BJ (cell line): ENCODE measurements at regions not wholly inside any gene's neighbourhood (a gene's known extent, or its start where the extent isn't known, plus 50 kb on each side); places are given as distances from the start of the nearest gene placed in this dataset.

Source experiments
- CTCF ChIA-PET: fragments of 350-600 bp; formaldehyde crosslinking; extraction: SDS; loops from one replicate; lab custom pipeline; 2021; ENCODE audit warnings: antibody characterized with exemption, inconsistent platforms; lab: Yijun Ruan, JAX
- POLR2A ChIA-PET: fragments of 300-600 bp; sonication (Branson Sonifier 250); formaldehyde crosslinking; extraction: SDS; loops from one replicate; lab custom pipeline; 2021; ENCODE audit warnings: antibody characterized with exemption; lab: Charles Lee
- DNase-seq: peaks from one replicate; pipeline ENCODE4 v3.0.0-alpha.2; 2011; ENCODE audit warnings: low read depth
- H3K27me3 ChIP-seq: 2 replicates; pipeline ENCODE4 v1.6.0; 2011; ENCODE audit warnings: low read length; ENCODE audit not compliant: control insufficient read depth, insufficient read depth
- H3K36me3 ChIP-seq: 2 replicates; pipeline ENCODE4 v1.5.1; 2011; ENCODE audit warnings: low read length; ENCODE audit not compliant: control insufficient read depth, insufficient read depth
- H3K4me3 ChIP-seq: 2 replicates; pipeline ENCODE4 v1.5.1; 2011; ENCODE audit warnings: low read depth, mild to moderate bottlenecking, control low read depth, low read length
- CTCF ChIP-seq: IDR thresholded peaks from 2 replicates; pipeline ENCODE4 v1.5.1; 2011; ENCODE audit warnings: low read depth, mild to moderate bottlenecking, control low read depth, inconsistent platforms, low read length, moderate library complexity; ENCODE audit not compliant: insufficient read depth

DNA sequence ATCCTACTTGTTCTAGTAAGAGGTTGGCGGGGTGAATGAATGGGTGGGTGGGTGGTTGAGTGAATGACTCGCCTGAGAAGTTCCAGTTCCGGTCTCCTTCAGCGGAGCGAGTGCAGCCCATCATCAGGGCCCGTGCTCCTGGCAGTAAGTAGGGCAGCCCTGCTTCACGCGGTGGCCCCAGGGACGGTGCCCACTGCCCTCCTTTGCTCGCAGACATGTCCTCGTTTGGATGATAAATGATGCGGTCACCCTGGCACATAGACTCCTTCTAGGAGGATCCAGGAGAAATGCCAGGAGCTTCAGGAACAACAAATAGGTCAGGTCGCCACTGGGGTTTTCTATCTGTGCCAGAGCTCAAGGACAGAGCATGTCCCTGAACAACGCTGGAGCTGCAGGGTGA, 370.8 kb downstream of the CTTN start:
- ChIA-PET CTCF (interaction anchor here (1.9 kb wide), 1 partner anchor 13 kb away, joined by 6 read pairs; no protein-coding TSS in a partner anchor), POLR2A (no interaction called here)
- Histone ChIP-seq H3K27me3 (no peaks in the 10 kb centered on the region), H3K4me3 (no peak overlapping the region), H3K36me3 (no peaks in the 10 kb centered on the region)
- no peak for DNase-seq
- TF ChIP-seq CTCF, result no peak

- no peak for DNase-seq
- Histone ChIP-seq H3K27me3 (no peaks in the 10 kb centered on the region), H3K4me3 (no peak overlapping the region), H3K36me3 (no peaks in the 10 kb centered on the region)
- CTCF ChIA-PET, result interaction anchor here (1.0 to 1.9 kb wide), 2 partner anchors 12 to 13 kb away, joined by 3 to 6 read pairs; no protein-coding TSS in a partner anchor
- POLR2A ChIA-PET, result no interaction called here
- TF ChIP-seq CTCF, result no peak
Measured at GRCh38 chr11:70769521-70769920, 371.2 kb downstream of the CTTN start.

- TF ChIP-seq CTCF, result no peak
- Histone ChIP-seq H3K27me3 (no peaks in the 10 kb centered on the region), H3K4me3 (no peak overlapping the region), H3K36me3 (no peaks in the 10 kb centered on the region)
- DNase-seq, result no peak
- ChIA-PET CTCF (interaction anchor here (0.9 kb wide), 1 partner anchor 16 kb away, joined by 3 read pairs; no protein-coding TSS in a partner anchor), POLR2A (no interaction called here)
Measured at GRCh38 chr11:70771099-70771885, 373.0 kb downstream of the CTTN start.

DNA sequence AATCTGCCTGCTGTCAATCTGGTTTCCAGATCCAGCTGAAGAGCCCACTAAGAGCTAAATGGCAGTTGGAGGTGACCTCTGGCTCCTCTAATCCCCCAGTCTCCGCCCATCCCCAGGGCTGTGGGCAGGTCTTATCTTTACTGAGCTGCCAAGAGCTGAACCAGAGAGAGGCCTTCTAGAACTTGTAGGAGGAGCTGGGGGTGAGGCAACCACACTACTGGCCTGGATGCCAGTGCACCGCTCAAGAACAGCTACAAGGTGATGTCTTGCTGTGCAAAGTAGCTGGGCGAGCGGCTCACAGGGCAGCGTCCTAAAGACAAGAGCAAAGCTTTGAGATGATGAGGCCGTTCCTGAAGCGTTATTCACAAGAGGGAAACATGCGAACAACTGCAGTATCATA, 374.6 kb downstream of the CTTN start:
- no peaks in the 10 kb centered on the region for H3K27me3 ChIP-seq
- CTCF ChIA-PET, result interaction anchor here (1.1 kb wide), 1 partner anchor 42 kb away, joined by 3 read pairs; no protein-coding TSS in a partner anchor
- H3K4me3 ChIP-seq, result no peak overlapping the region
- TF ChIP-seq CTCF, result no peak
- no peak for DNase-seq
- no peaks in the 10 kb centered on the region for H3K36me3 ChIP-seq
- POLR2A ChIA-PET, result no interaction called here

DNA sequence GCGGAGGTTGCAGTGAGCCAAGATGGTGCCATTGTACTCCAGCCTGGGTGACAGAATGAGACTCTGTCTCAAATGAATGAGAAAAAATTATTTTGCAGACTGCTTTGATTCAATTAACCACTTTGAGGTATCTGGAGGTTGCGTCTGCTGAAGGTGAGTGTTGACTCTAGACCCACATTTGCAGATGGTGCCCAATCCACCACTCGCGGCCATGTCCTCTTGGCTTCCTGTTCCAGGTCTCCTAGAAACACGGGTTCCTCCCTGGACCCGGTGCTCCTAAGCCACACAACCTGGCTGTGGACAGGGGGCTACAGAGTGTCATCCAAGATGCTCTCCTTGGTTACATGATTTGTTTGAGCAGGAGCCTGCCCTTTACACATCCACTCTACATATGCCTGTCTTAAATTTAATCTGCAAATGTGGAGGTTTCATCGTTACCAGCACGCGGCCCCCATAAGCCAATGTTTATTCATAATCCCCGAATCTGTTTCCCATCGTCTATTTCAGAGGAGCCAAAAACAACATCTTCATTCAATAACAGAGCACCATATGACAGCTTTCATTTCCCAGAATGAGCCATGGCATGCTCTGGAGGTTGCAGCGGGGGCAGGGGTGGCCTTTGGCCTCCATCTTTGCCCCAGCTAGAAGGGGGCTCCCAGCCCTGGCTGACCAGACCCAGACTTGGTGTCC, 377.2 kb downstream of the CTTN start:
- ChIA-PET CTCF (no interaction called here), POLR2A (no interaction called here)
- DNase-seq, result no peak
- no peak for TF ChIP-seq CTCF
- Histone ChIP-seq H3K27me3 (no peaks in the 10 kb centered on the region), H3K4me3 (no peak overlapping the region), H3K36me3 (no peaks in the 10 kb centered on the region)
